Stimulated activated CD4-positive, alpha-beta T cell treated with anti-CD3 and anti-CD28 coated beads, Interleukin-2, amount 100 ng/mL, for 48 hours (primary cell): ENCODE measurements at regions not wholly inside any gene's neighbourhood (a gene's known extent, or its start where the extent isn't known, plus 50 kb on each side); places are given as distances from the start of the nearest gene placed in this dataset.

Experiments used
- DNase-seq, 2 donors: peaks; one replicate each; pipeline ENCODE4 v3.0.0-alpha.2; 2020

DNA sequence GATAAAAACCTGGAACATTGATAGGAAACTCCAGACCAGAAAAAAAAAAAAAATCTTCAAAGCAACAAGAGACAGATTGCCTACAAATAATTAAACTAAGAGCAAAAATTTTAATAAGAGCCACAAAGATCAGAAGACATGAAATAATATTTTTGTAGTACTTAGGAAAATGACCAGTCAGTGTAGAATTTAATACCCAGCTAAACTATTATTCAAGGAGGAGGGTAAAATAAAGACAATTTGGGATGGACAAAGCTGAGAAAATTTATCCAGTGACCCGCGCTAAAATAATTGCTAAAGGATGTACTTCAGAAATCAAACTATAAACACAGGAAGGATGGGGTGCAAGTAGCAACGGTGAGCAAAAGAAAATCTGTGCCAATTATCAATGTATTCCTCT lies 133.2 kb downstream of the AQP9 start:
- DNase-seq: no peak

DNA sequence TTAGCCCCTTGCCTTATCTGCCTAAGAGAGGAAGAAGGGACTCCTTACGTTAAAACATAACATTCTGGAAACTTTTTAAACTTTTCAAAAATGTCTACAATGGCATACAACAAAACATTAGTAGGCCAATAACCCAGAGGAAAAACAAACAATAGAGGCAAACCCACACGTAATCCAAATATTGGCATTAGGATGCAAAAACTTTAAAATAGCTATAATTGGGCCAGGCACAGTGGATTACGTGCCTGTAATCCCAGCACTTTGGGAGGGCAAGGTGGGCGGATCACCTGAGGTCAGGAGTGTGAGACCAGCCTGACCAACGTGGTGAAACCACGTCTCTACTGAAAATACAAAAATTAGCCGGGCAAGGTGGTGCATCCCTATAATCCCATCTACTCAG lies 134.9 kb downstream of the AQP9 start:
- DNase-seq: no peak

- DNase-seq: no peak
Measured at GRCh38 chr15:58274885-58275284, 136.7 kb downstream of the AQP9 start.

DNA sequence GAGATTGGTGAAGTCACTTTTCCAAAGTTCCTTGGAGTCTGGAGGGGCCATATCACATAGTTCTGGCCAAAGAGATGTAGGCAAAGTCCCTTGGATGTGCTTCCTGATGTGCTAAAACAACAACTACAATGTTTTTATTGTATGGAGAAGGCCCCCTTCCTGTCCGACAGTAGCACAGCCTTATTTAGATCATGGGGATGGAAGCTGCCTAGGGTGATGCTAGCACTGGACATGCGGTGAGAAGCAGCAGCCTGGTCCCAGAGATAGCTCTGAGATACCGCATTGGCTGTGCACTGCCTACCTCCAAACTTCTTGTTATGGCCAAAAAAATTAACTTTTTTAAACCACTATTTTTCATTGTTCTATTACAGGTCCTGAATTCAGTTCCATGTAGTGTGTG lies 137.6 kb downstream of the AQP9 start:
- no peak for DNase-seq

DNA sequence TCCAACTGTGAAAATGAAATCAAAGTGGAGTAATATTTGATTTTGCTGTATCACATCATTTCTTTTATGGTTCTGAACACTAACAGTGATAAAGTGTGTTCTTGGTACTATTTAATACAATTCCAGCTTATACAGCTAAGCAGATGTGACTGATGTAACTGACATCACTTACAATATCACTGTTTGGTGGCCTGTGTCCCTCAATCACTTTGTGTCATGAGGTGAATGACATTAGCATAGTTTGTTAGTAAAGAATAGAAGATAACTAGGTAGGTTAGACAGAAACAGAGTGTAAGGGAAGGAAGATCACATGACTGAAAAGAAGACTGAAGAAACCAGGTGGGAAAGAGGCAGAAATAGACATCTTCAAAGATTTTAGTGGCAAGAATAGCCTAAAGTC lies 138.7 kb downstream of the AQP9 start:
- no peak for DNase-seq

GRCh38 chr15:58277333-58277732 lies 139.2 kb downstream of the AQP9 start:
- DNase-seq: no peak

DNA sequence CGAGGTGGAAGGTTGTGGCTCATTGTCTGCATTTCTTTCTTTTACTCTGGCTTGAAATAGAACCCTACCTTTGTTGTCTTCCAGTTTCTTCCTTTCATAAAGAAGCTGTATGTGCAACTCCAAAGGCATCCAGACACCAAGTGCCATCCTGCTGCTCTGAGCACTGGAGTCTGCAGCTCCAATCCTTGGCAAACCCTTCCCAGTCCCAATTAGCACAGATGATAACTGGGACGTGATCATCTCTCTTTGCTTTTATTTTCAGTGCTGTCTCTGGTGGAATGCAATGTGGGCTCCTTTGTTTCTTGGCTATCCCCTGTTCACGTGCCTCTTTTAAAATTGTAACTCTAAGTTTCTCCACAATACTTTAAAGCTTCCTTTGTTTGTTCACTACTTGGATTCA lies 140.9 kb downstream of the AQP9 start:
- DNase-seq: no peak

- DNase-seq: no peak
Measured at GRCh38 chr15:58279654-58280053, 141.5 kb downstream of the AQP9 start.

GRCh38 chr15:58282060-58282708 lies 144.0 kb downstream of the AQP9 start:
- DNase-seq: no peak

DNA sequence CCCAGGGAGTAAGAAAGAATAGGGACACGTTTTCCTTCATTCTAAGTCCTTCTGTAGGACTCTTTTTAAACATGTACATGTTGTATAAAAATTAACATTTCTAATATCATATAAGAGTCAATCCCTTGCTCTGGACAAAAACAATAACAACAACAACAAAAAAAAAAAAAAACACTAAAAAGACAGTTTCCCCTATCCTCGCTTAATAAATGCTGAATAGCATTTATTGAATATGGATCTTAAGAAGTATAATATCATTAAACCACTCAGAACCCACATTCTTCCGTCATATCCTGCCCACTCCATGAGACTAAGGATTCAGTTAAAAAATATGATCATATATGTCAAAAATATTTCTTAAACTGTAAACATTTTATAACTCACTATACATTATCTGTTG lies 145.1 kb downstream of the AQP9 start:
- DNase-seq: no peak

DNA sequence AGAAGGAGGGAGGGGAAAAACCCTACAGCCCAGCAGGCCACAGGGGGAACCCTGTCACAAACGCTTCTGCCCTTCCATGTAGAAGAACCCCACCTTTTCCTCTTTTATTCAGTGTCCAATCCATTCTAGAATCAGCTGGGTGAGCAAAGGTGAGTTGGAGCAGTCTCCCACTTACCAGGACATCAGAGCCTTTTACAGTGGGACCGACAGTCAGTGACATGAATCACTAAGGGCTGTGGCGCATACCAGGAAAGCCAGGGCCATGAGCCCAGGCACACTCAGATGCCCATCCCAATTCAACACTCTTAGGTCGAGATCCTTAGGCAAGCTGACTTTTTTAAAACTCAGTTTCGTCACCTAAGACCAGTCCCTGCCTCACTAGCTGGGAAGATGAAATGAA lies 146.1 kb downstream of the AQP9 start:
- DNase-seq: no peak

DNA sequence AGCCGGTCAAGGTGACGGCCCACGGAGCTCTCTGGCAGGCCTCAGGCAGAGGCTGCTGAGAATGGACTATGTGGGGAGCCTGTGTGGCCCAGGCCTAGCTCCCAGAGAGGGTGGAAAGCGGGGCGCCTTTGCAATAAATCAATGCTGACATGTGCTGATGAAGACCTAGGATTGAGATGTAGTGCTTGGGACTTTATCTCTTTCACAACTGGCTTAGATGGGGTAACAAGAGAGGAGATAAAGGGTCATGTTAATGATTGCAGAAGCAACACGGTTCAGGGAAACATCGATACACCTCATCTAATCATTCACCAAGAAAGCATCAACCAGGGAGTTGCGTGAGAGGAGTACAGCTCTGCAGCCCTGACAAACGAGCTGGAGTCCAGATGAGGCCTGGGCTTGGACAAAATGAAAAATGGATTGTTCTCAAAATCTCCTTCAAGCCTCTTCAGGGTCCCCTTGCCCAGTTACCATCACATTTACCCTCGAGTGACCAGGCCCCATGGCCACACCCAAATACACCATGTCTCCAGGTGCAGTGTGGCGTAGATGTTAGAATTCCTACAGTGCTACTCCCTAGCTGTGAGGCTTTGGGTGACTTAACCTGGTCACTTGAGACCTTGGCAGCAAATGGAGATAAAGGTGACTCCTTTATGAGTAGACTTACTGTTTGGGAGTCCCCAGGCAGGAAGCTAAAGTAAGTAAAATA lies 146.4 kb upstream of the LIPC start:
- no peak for DNase-seq

DNA sequence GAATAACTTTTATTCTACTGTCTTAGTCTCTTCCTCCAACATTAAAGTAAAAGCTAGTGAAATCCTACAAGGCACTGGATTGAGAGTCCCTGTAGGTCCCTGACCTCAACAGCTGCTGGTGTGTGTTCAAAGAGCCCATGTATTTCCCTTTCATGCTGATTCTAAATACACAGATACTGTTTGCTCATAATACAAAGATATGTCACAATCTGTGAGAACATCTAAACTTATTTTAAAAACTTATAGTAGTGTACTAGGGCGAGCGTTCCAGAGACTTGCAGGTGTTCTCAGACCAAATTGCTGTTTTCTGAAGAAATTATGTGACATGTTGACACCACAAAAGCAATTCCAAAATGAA lies 145.9 kb upstream of the LIPC start:
- DNase-seq: no peak

GRCh38 chr15:58286523-58286922 lies 145.3 kb upstream of the LIPC start:
- no peak for DNase-seq

- DNase-seq: no peak
Measured at GRCh38 chr15:58287891-58288290, 143.9 kb upstream of the LIPC start.

GRCh38 chr15:58288592-58288991 lies 143.2 kb upstream of the LIPC start:
- no peak for DNase-seq

DNA sequence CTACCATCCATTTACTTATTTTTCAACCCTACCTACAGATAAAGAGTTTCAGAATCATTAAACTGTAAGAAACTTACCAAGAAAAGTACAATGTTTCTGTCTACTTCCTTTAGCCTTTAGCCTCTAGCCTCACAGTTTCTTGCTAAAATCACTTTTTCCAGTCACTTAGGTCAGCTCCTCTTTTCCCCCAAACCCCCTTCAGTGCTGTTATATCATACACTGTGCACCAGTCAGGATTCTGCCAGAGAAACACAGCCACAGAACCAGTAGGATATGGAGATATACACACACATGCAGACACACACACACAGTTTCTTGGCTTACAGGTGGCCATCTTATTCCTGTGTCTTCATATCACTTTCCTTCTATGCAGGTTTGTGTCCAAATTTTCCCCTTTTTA lies 139.9 kb upstream of the LIPC start:
- no peak for DNase-seq

DNA sequence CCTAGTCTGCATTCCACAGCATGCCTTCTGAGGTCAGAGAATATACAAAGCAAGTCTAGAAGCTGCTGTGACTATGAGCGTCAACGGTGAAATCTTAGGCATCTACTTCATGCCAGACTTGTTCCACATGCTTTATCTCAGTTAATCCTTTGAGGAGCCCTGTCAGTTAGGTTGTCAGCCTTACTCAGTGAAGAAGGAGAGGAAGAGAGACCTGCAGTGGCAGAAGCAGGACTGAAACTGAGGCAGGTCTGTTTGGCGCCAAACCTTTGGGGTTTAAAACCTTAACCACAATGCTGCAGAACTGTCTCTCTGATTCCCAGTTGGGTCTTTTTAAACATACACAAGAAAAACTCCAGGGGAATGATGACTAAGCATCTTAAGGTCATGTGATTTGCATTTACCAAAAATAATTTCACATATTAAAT lies 139.0 kb upstream of the LIPC start:
- no peak for DNase-seq

DNA sequence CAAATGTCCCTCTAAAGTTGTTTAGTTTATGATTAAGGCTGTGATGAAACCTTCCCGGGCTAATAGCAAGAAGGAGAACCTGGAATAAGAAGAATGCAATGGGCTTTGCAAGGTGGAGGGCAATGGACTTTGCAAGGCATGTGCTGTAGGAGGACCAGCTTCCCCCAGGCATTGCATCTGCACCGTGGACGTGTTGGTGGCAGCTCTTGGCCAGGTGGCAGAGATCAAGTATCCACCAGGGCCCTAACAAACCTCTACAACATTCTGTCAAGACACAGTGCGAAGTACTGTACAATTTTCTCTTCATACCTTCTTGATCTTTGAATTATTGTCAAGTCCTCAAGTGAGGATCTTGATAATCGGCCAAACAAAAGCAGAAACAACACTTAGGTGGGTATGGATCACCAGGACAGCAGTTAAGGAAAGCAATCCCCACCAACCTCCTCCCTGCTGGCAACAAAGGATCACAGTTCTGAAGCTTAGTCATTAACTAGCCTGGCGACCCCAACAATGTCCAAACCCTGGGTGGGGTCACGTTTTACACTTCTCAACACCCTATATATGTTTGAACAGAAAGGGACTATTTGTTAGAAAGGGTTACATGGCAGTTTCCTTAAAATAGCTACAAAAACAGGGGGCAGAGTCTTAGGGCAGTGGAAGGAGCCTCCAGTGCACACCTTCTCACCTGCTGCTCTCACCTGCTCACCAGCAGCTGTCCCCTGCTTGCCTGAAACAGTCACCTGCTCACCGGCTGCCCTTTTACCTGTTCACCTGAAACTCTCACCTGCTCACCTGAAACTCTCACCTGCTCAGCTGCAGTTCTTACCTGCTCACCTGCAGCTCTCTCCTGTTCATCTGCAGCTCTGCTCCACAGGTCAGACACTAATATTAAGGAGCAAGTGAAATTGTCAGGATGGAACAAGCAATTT lies 137.9 kb upstream of the LIPC start:
- no peak for DNase-seq

DNA sequence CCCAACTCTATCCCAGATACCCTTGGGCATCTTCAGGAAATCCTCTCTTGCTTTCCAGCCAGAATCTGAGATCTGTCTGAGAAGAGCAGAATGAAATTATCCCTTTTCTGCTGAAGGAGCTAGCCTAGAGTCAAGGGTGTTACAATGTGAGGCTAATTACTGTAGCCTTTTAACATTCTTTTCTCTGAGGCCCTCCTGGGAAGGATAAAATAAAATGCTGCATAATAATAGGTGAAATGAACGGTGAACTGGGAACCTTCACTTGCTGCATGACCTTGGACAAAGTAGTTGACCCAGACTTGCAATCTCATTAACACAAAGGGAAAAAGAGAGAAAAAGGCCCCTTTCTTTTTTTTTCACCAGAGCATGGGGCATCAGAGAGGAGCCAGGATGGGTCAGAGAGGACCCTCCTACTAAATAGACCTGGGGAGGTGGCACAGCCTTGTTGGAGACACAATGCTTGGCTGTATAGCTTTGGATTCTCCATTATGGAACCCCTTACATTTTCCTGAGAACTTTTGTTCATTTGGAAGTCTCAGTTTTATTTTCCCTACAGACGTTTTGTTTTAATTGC lies 137.0 kb upstream of the LIPC start:
- no peak for DNase-seq

DNA sequence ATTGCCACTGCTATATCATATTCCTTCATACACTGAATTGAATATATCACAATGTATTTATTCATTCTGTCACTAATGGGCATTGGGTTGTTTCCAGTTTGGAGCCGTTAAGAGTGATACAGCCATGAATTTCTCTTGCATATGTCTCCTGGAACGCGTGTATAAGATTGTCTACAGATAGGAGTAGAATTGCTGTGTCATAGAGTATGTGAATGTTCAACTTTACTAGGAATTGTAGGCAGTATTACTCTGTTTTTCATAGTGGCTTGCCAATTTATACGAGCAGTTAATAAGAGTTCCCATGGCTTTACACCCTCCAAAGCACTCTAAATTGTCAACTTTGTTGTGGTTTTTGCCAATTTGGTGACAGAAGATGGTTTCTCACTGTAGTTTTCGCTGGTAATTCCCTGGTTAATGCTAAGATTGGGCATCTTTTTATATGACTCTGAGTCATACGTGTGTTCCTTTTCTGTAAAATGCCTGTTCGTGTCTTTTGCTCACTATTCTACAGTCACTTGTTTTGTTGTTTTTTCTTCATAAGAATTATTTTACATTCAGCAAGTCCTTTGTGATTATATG lies 136.1 kb upstream of the LIPC start:
- DNase-seq: no peak

DNA sequence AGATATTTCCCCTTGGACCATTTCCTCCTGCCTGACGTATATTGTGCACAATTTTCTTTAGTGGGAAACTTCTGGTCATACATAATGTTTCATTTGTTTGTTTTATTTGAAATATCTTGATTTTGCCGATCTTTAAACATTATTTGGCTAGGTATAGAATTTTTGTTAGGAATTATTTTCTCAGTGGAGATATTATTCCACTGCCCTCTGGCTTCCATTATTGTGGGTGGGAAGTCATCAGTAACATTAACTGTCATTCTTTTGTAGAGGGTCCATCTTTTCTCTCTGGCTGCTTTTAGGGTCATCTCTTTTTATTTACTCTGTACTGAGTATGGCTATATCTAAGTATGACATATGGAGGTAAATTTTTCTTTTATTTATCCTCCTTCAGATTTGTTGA lies 135.5 kb upstream of the LIPC start:
- no peak for DNase-seq

- DNase-seq: no peak
Measured at GRCh38 chr15:58297639-58298038, 134.2 kb upstream of the LIPC start.
